Type B pancreatic cell (in vitro differentiated cells): ENCODE measurements at regions not wholly inside any gene's neighbourhood (a gene's known extent, or its start where the extent isn't known, plus 50 kb on each side); places are given as distances from the start of the nearest gene placed in this dataset.

Experiments
- DNase-seq: peaks from one replicate; pipeline ENCODE4 v3.0.0; 2021; ENCODE audit warnings: mixed read lengths; ENCODE audit not compliant: unreplicated experiment; ENCODE audit errors: extremely low spot score
- H3K27ac Mint-ChIP-seq: 2 replicates; pipeline ENCODE4 v1.8.0; 2021; ENCODE audit warnings: mild to moderate bottlenecking, mixed read lengths
- H3K27me3 Mint-ChIP-seq: 2 replicates; pipeline ENCODE4 v1.8.0; 2021; ENCODE audit warnings: mixed read lengths
- H3K36me3 Mint-ChIP-seq: 2 replicates; pipeline ENCODE4 v1.8.0; 2021; ENCODE audit warnings: mixed read lengths
- H3K4me1 Mint-ChIP-seq: one replicate; pipeline ENCODE4 v1.8.0; 2021; ENCODE audit warnings: mixed read lengths; ENCODE audit not compliant: unreplicated experiment
- H3K4me3 Mint-ChIP-seq: 2 replicates; pipeline ENCODE4 v1.8.0; 2021; ENCODE audit warnings: mild to moderate bottlenecking, mixed read lengths
- H3K9me3 Mint-ChIP-seq: 2 replicates; pipeline ENCODE4 v1.8.0; 2021; ENCODE audit warnings: mixed read lengths
- CTCF ChIP-seq: fragments of 200-600 bp; sonication (generic); conservative IDR thresholded peaks from 2 replicates; pipeline ENCODE4 v1.5.0; 2021; ENCODE audit warnings: antibody characterized with exemption, mild to moderate bottlenecking

- H3K27ac Mint-ChIP-seq, result no peak overlapping the region
- no peak for DNase-seq
- no peaks in the 10 kb centered on the region for H3K9me3 Mint-ChIP-seq
Observed at GRCh38 chr6:159422041-159422984, 253.1 kb downstream of the FNDC1 start.

GRCh38 chr6:159421586-159421985 lies 252.4 kb downstream of the FNDC1 start:
- no peak overlapping the region for H3K27ac Mint-ChIP-seq
- DNase-seq, result no peak

More at GRCh38 chr6:159422041-159422984, 253.1 kb downstream of the FNDC1 start:
- Mint-ChIP-seq H3K4me3 (no peak overlapping the region), H3K36me3 (no peaks in the 10 kb centered on the region), H3K4me1 (no peaks in the 10 kb centered on the region), H3K27me3 (no peaks in the 10 kb centered on the region)
- TF ChIP-seq CTCF, result no peak

GRCh38 chr6:159418997-159419396 lies 249.8 kb downstream of the FNDC1 start:
- no peak for TF ChIP-seq CTCF
- no peaks in the 10 kb centered on the region for H3K27me3 Mint-ChIP-seq
- no peaks in the 10 kb centered on the region for H3K36me3 Mint-ChIP-seq
- DNase-seq, result no peak
- no peak overlapping the region for H3K4me3 Mint-ChIP-seq
- no peaks in the 10 kb centered on the region for H3K4me1 Mint-ChIP-seq
- no peak overlapping the region for H3K27ac Mint-ChIP-seq
- H3K9me3 Mint-ChIP-seq, result no peaks in the 10 kb centered on the region

More at GRCh38 chr6:159421586-159421985, 252.4 kb downstream of the FNDC1 start:
- Mint-ChIP-seq H3K4me3 (no peak overlapping the region), H3K27me3 (no peaks in the 10 kb centered on the region), H3K9me3 (no peaks in the 10 kb centered on the region), H3K36me3 (no peaks in the 10 kb centered on the region), H3K4me1 (no peaks in the 10 kb centered on the region)
- TF ChIP-seq CTCF, result no peak

- Mint-ChIP-seq H3K9me3 (no peaks in the 10 kb centered on the region), H3K36me3 (no peaks in the 10 kb centered on the region), H3K27me3 (peaks cover 5% of the 10 kb centered on the region), H3K4me1 (no peaks in the 10 kb centered on the region), H3K4me3 (no peak overlapping the region), H3K27ac (no peak overlapping the region)
- DNase-seq, result no peak
- TF ChIP-seq CTCF, result no peak
Observed at GRCh38 chr6:159416891-159417560, 247.8 kb downstream of the FNDC1 start.

GRCh38 chr6:159415540-159415939 lies 246.3 kb downstream of the FNDC1 start:
- no peaks in the 10 kb centered on the region for H3K4me1 Mint-ChIP-seq
- H3K27me3 Mint-ChIP-seq, result peaks cover 14% of the 10 kb centered on the region
- no peak for TF ChIP-seq CTCF
- no peak overlapping the region for H3K4me3 Mint-ChIP-seq
- no peak overlapping the region for H3K27ac Mint-ChIP-seq
- DNase-seq, result no peak
- no peaks in the 10 kb centered on the region for H3K9me3 Mint-ChIP-seq
- H3K36me3 Mint-ChIP-seq, result no peaks in the 10 kb centered on the region
